ENCODE measurements at regions not wholly inside any gene's neighbourhood (a gene's known extent, or its start where the extent isn't known, plus 50 kb on each side); places are given as distances from the start of the nearest gene placed in this dataset.

GRCh38 chr11:19617696-19618523 is 94.7 kb upstream of the NAV2 start:
- TF ChIP-seq CTCF (IDR thresholded peaks at IDR 0.05; ENCODE audit: poor library complexity, severe bottlenecking), result no peak
- no peak for TF ChIP-seq EZH2 (IDR thresholded peaks at IDR 0.05; ENCODE audit: borderline replicate concordance, insufficient read depth, low read length, poor library complexity, severe bottlenecking)
- no peak for TF ChIP-seq TAF1 (IDR thresholded peaks at IDR 0.05; ENCODE audit: low read depth)
- no peak for TF ChIP-seq REST (IDR thresholded peaks at IDR 0.05; ENCODE audit: borderline replicate concordance)
- TF ChIP-seq EP300 (conservative IDR thresholded peaks at IDR 0.05; ENCODE audit: poor library complexity, severe bottlenecking), result no peak
- no peak for TF ChIP-seq POLR2AphosphoS5 (IDR thresholded peaks at IDR 0.05)

Data from neural cell (in vitro differentiated cells).